K562 (cell line): ENCODE measurements at regions not wholly inside any gene's neighbourhood (a gene's known extent, or its start where the extent isn't known, plus 50 kb on each side); places are given as distances from the start of the nearest gene placed in this dataset.

Source experiments
- ATAC-seq: fragments of 200-7000 bp; cut with Tn5 transposase; 3 replicates; pipeline ENCODE4 v1.9.1; 2020; ENCODE audit warnings: moderate library complexity
- BruUV-seq: library from RNA; stranded (reverse); fragments of 400-500 nt; replicated peaks from 2 replicates; lab custom pipeline; 2021; lab: Mats Ljungman, UMichigan
- CTCF ChIA-PET: fragments of 300-600 bp; formaldehyde crosslinking; extraction: SDS; loops from one replicate; lab custom pipeline; 2021; ENCODE audit warnings: low intra/inter-chr PET ratio; lab: Yijun Ruan, JAX
- POLR2A ChIA-PET: fragments of 300-600, 350-650 bp; sonication (Branson Sonifier 250); formaldehyde crosslinking; extraction: SDS; loops from one replicate; lab custom pipeline; 2021; ENCODE audit warnings: antibody characterized with exemption, inconsistent platforms; lab: Yijun Ruan, JAX
- DNase-seq, 4 experiments: peaks; one replicate each; pipeline versions ENCODE4 v3.0.0 to v3.0.0-alpha.2; 2011 to 2018; ENCODE audit warnings: low spot score in 3 of 4, mixed read lengths in 3 of 4; ENCODE audit errors: extremely low read depth in 1 of 4
- FAIRE-seq: peaks from 2 replicates; lab custom pipeline; 2011; peaks lifted over from hg19 to GRCh38; lab: Jason Lieb, UNC
- H2AFZ ChIP-seq: 2 replicates; pipeline ENCODE4 v1.6.0; 2011; ENCODE audit warnings: low read depth, low read length, control low read depth, inconsistent platforms
- H3K27ac ChIP-seq: fragments of 200-600 bp; 3 replicates; pipeline ENCODE4 v1.8.0; 2011; ENCODE audit warnings: low read depth, mild to moderate bottlenecking, control low read depth, inconsistent platforms, low read length, moderate library complexity, mixed read lengths; ENCODE audit errors: extremely low read depth
- H3K27me3 ChIP-seq, 2 experiments: fragments of 300-600 bp in 1 of 2; 2 replicates in 1 of 2; 3 replicates in 1 of 2; pipeline versions ENCODE4 v1.6.0 to v1.8.0; 2011; ENCODE audit warnings: inconsistent platforms in 2 of 2, low read length in 2 of 2, mild to moderate bottlenecking in 1 of 2, mixed read lengths in 1 of 2, moderate library complexity in 1 of 2; ENCODE audit not compliant: control insufficient read depth in 2 of 2, insufficient read depth in 2 of 2
- H3K36me3 ChIP-seq: fragments of 300-600 bp; 3 replicates; pipeline ENCODE4 v1.8.0; 2011; ENCODE audit warnings: mild to moderate bottlenecking, low read length, inconsistent platforms; ENCODE audit not compliant: control insufficient read depth, insufficient read depth
- H3K4me1 ChIP-seq, 2 experiments: fragments of 200-600 bp in 1 of 2; replicated peaks in 1 of 2; 2 replicates in 1 of 2; 3 replicates in 1 of 2; pipeline versions ENCODE4 v1.5.1 to v1.8.0; 2011; ENCODE audit warnings: inconsistent platforms in 2 of 2, low read length in 2 of 2, mild to moderate bottlenecking in 1 of 2, mixed read lengths in 1 of 2, moderate library complexity in 1 of 2; ENCODE audit not compliant: control insufficient read depth in 2 of 2, insufficient read depth in 2 of 2
- H3K4me2 ChIP-seq: 2 replicates; pipeline ENCODE4 v1.6.1; 2011; ENCODE audit warnings: low read length, control low read depth, inconsistent platforms, mixed read lengths; ENCODE audit not compliant: insufficient read depth
- H3K4me3 ChIP-seq: fragments of 200-600 bp; sonication (generic), shearing (Covaris generic); 2 replicates; pipeline ENCODE4 v1.5.1; 2016; ENCODE audit warnings: control low read depth, inconsistent platforms
- H3K79me2 ChIP-seq: fragments of 200-600 bp; 3 replicates; pipeline ENCODE4 v1.8.0; 2011; ENCODE audit warnings: low read length, inconsistent platforms; ENCODE audit not compliant: control insufficient read depth, insufficient read depth
- H3K9ac ChIP-seq, 2 experiments: 2 replicates each; pipeline versions ENCODE4 v1.6.0 to v1.6.1; 2011; ENCODE audit warnings: low read depth in 2 of 2, low read length in 2 of 2, control low read depth in 1 of 2, inconsistent platforms in 1 of 2, mild to moderate bottlenecking in 1 of 2, mixed read lengths in 1 of 2; ENCODE audit not compliant: insufficient read depth in 1 of 2
- H3K9me1 ChIP-seq: one replicate; pipeline ENCODE4 v1.6.0; 2011; ENCODE audit warnings: inconsistent platforms, mild to moderate bottlenecking, low read length, moderate library complexity; ENCODE audit not compliant: control insufficient read depth, insufficient read depth
- H3K9me3 ChIP-seq: replicated peaks from 2 replicates; pipeline ENCODE4 v1.5.1; 2011; ENCODE audit warnings: low read depth, low read length, inconsistent platforms; ENCODE audit not compliant: control insufficient read depth, insufficient read depth
- H4K20me1 ChIP-seq: replicated peaks from 2 replicates; pipeline ENCODE4 v1.6.1; 2011; ENCODE audit warnings: low read length, inconsistent platforms, mixed read lengths; ENCODE audit not compliant: control insufficient read depth, insufficient read depth
- BCL6 ChIP-seq: fragments of 250-450 bp; sonication (Bioruptor Pico); IDR thresholded peaks from 2 replicates; pipeline ENCODE4 v1.4.0; 2020
- DACH1 ChIP-seq: fragments of 450-650 bp; IDR thresholded peaks from 2 replicates; pipeline ENCODE4 v1.6.1; 2018; ENCODE audit not compliant: partially characterized antibody
- E2F3 ChIP-seq: fragments of 250-450 bp; sonication (Bioruptor Pico); IDR thresholded peaks from 2 replicates; pipeline ENCODE4 v1.4.0; 2020; ENCODE audit warnings: mild to moderate bottlenecking
- GABPB2 ChIP-seq: fragments of 250-450 bp; sonication (Bioruptor Pico); conservative IDR thresholded peaks from 2 replicates; pipeline ENCODE4 v1.5.1; 2021; ENCODE audit warnings: mild to moderate bottlenecking
- HOXB6 ChIP-seq: fragments of 250-450 bp; sonication (Bioruptor Pico); IDR thresholded peaks from 2 replicates; pipeline ENCODE4 v1.5.1; 2022; ENCODE audit warnings: mild to moderate bottlenecking, borderline replicate concordance
- MTA1 ChIP-seq: fragments of 450-650 bp; IDR thresholded peaks from 2 replicates; pipeline ENCODE4 v1.6.1; 2017; ENCODE audit warnings: borderline replicate concordance
- NFXL1 ChIP-seq: fragments of 450-650 bp; formaldehyde crosslinking; IDR thresholded peaks from 2 replicates; pipeline ENCODE4 v1.4.0; 2021; ENCODE audit warnings: mild to moderate bottlenecking
- NKRF ChIP-seq: fragments of 450-650 bp; IDR thresholded peaks from 2 replicates; pipeline ENCODE4 v1.6.1; 2016; ENCODE audit warnings: borderline replicate concordance
- SMARCC2 ChIP-seq: fragments of 450-650 bp; IDR thresholded peaks from 2 replicates; pipeline ENCODE4 v1.6.1; 2017; ENCODE audit warnings: antibody characterized with exemption, moderate library complexity, mild to moderate bottlenecking, low read depth
- STAT5B ChIP-seq: fragments of 250-450 bp; sonication (Bioruptor Pico); IDR thresholded peaks from 2 replicates; pipeline ENCODE4 v1.8.0; 2021; ENCODE audit warnings: mild to moderate bottlenecking, inconsistent platforms
- ZFPM2 ChIP-seq: fragments of 250-450 bp; sonication (Bioruptor Pico); IDR thresholded peaks from 2 replicates; pipeline ENCODE4 v1.5.1; 2022; ENCODE audit warnings: mild to moderate bottlenecking
- ZNF12 ChIP-seq: sonication (generic); formaldehyde crosslinking; IDR thresholded peaks from 2 replicates; pipeline ENCODE4 v1.4.0; 2020; ENCODE audit warnings: mild to moderate bottlenecking, missing genetic modification reagents
- WGBS: fragments of 100-300 bp; shearing (Covaris generic); methylation state at CpG from one replicate; pipeline ENCODE4 v1.1.6; 2016; ENCODE audit warnings: low coverage, mixed read lengths; ENCODE audit not compliant: insufficient coverage; ENCODE audit errors: missing lambda C conversion rate; 5-methylcytosine and 5-hydroxymethylcytosine counted together
- in situ Hi-C: fragments of 300-500 bp; cut with MboI; formaldehyde crosslinking; loops from 4 replicates; pipeline ENCODE4 v1.15.0; 2018; ENCODE audit warnings: inconsistent platforms, mixed read lengths
- intact Hi-C: fragments of 100-400 bp; cut with micrococcal nuclease; formaldehyde crosslinking; loops from 2 replicates; pipeline ENCODE4 v1.14.2; 2022
- TF ChIP-seq, protein P1 (sequence below): fragments of 450-650 bp; IDR thresholded peaks from 2 replicates; pipeline ENCODE4 v1.6.1; 2016; ENCODE audit warnings: low read depth

GRCh38 chr6:126643352-126643751, 303.4 kb downstream of the CENPW start (continued):
- no peak for TF ChIP-seq BCL6 (CRISPR knock-in tag)
- TF ChIP-seq SMARCC2: no peak
- TF ChIP-seq DACH1: no peak
- TF ChIP-seq NKRF: no peak
- TF ChIP-seq, all 486 proteins: peak for 0

DNA sequence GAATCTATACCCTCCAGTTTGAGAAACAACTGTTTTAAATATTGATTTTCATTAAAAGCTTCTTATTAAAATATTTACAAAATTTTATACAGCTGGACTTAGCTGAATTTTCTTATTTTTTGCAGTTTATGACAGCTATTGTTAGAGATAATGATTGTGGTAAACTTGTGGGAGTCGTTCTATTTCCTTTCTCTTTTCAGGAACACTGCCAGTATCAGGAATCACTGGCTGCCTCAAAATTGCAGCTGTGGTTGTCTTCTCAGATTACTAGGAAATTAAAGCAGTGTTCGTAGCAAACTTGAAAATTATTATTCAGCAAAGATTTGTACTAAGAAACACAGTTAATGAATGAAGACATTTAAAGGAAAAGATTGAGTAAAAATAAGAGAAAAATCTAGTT, 311.0 kb downstream of the CENPW start:
- ChIA-PET CTCF (no interaction called here), POLR2A (no interaction called here)
- no peak for FAIRE-seq
- Histone ChIP-seq H3K4me1 (no peaks in the 10 kb centered on the region), H2AFZ (no peak overlapping the region), H3K4me3 (no peak overlapping the region), H3K9me3 (no peaks in the 10 kb centered on the region; the same call in 1 of the 2 replicates), H3K27me3 (no peaks in the 10 kb centered on the region), H4K20me1 (no peaks in the 10 kb centered on the region), H3K9ac (no peak overlapping the region), H3K36me3 (no peaks in the 10 kb centered on the region), H3K4me2 (no peak overlapping the region), H3K79me2 (no peaks in the 10 kb centered on the region), H3K27ac (no peak overlapping the region), H3K9me1 (no peaks in the 10 kb centered on the region)
- WGBS: 0% methylated on average over 2 of the region's 2 CpGs
- no TSS peak for BruUV-seq
- in situ Hi-C loops (no loop called here), intact Hi-C loops (no loop called here)
- DNase-seq: no peak
- ATAC-seq: no peak
- TF ChIP-seq E2F3: no peak
- no peak for TF ChIP-seq STAT5B (CRISPR knock-in tag)
- TF ChIP-seq, protein P1, sequence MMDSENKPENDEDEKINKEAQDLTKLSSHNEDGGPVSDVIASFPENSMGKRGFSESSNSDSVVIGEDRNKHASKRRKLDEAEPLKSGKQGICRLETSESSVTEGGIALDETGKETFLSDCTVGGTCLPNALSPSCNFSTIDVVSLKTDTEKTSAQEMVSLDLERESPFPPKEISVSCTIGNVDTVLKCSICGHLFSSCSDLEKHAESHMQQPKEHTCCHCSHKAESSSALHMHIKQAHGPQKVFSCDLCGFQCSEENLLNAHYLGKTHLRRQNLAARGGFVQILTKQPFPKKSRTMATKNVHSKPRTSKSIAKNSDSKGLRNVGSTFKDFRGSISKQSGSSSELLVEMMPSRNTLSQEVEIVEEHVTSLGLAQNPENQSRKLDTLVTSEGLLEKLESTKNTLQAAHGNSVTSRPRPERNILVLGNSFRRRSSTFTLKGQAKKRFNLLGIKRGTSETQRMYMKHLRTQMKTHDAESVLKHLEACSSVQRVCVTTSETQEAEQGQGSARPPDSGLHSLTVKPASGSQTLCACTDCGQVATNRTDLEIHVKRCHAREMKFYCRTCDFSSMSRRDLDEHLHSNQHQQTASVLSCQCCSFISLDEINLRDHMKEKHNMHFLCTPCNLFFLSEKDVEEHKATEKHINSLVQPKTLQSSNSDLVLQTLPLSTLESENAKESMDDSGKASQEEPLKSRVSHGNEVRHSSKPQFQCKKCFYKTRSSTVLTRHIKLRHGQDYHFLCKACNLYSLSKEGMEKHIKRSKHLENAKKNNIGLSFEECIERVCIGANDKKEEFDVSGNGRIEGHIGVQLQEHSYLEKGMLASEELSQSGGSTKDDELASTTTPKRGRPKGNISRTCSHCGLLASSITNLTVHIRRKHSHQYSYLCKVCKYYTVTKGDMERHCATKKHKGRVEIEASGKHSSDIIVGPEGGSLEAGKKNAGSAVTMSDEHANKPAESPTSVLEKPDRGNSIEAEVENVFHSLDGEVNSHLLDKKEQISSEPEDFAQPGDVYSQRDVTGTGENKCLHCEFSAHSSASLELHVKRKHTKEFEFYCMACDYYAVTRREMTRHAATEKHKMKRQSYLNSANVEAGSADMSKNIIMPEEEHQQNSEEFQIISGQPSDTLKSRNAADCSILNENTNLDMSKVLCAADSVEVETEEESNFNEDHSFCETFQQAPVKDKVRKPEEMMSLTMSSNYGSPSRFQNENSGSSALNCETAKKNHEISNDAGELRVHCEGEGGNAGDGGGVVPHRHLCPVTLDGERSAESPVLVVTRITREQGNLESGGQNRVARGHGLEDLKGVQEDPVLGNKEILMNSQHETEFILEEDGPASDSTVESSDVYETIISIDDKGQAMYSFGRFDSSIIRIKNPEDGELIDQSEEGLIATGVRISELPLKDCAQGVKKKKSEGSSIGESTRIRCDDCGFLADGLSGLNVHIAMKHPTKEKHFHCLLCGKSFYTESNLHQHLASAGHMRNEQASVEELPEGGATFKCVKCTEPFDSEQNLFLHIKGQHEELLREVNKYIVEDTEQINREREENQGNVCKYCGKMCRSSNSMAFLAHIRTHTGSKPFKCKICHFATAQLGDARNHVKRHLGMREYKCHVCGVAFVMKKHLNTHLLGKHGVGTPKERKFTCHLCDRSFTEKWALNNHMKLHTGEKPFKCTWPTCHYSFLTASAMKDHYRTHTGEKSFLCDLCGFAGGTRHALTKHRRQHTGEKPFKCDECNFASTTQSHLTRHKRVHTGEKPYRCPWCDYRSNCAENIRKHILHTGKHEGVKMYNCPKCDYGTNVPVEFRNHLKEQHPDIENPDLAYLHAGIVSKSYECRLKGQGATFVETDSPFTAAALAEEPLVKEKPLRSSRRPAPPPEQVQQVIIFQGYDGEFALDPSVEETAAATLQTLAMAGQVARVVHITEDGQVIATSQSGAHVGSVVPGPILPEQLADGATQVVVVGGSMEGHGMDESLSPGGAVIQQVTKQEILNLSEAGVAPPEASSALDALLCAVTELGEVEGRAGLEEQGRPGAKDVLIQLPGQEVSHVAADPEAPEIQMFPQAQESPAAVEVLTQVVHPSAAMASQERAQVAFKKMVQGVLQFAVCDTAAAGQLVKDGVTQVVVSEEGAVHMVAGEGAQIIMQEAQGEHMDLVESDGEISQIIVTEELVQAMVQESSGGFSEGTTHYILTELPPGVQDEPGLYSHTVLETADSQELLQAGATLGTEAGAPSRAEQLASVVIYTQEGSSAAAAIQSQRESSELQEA: no peak
- no peak for TF ChIP-seq HOXB6 (CRISPR knock-in tag)
- TF ChIP-seq ZFPM2: no peak
- TF ChIP-seq NFXL1 (CRISPR knock-in tag): no peak
- TF ChIP-seq MTA1: no peak
- no peak for TF ChIP-seq ZNF12 (CRISPR knock-in tag)
- no peak for TF ChIP-seq GABPB2 (CRISPR knock-in tag)
